Progenitor cell of endocrine pancreas (in vitro differentiated cells): ENCODE measurements at regions not wholly inside any gene's neighbourhood (a gene's known extent, or its start where the extent isn't known, plus 50 kb on each side); places are given as distances from the start of the nearest gene placed in this dataset.

ENCODE experiments used
- DNase-seq: peaks from one replicate; pipeline ENCODE4 v3.0.0; 2021; ENCODE audit warnings: low spot score; ENCODE audit not compliant: unreplicated experiment
- H3K27ac Mint-ChIP-seq: 2 replicates; pipeline ENCODE4 v1.8.0; 2021; ENCODE audit warnings: mild to moderate bottlenecking, moderate library complexity, mixed read lengths
- H3K27me3 Mint-ChIP-seq: 2 replicates; pipeline ENCODE4 v1.8.0; 2021; ENCODE audit warnings: mixed read lengths
- H3K36me3 Mint-ChIP-seq: 2 replicates; pipeline ENCODE4 v1.8.0; 2022; ENCODE audit warnings: mixed read lengths; ENCODE audit not compliant: insufficient read depth
- H3K4me1 Mint-ChIP-seq: 2 replicates; pipeline ENCODE4 v1.8.0; 2021; ENCODE audit warnings: low read depth, mixed read lengths
- H3K4me3 Mint-ChIP-seq: 2 replicates; pipeline ENCODE4 v1.8.0; 2021; ENCODE audit warnings: low read depth, mild to moderate bottlenecking, moderate library complexity, mixed read lengths
- H3K9me3 Mint-ChIP-seq: 2 replicates; pipeline ENCODE4 v1.8.0; 2021; ENCODE audit warnings: low read depth, mixed read lengths
- CTCF ChIP-seq: fragments of 200-600 bp; sonication (generic); IDR thresholded peaks from one replicate; pipeline ENCODE4 v1.5.0; 2021; ENCODE audit warnings: antibody characterized with exemption, mild to moderate bottlenecking; ENCODE audit not compliant: unreplicated experiment

DNA sequence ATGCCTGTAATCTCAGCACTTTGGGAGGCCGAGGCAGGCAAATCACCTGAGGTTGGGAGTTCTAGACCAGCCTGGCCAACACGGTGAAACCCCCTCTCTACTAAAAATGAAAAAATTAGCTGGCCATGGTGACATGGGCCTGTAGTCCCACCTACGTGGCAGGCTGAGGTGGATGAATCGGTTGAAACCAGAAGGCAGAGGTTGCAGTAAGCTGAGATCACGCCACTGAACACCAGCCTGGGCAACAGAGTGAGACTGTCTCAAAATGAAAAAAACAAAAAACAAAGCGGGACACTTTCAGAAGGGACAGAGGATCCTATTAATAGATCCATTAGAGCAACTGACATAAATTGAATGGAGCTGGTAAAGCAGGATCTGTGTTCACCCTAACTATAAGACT, 89.6 kb upstream of the SGCD start:
- no peak for DNase-seq
- Mint-ChIP-seq H3K4me3 (no peak overlapping the region), H3K4me1 (peaks cover 7% of the 10 kb centered on the region), H3K36me3 (no peaks in the 10 kb centered on the region), H3K27me3 (no peaks in the 10 kb centered on the region), H3K9me3 (no peaks in the 10 kb centered on the region), H3K27ac (no peak overlapping the region)
- no peak for TF ChIP-seq CTCF

GRCh38 chr5:156239800-156240199, 87.2 kb upstream of the SGCD start:
- H3K4me3 Mint-ChIP-seq: no peak overlapping the region

DNA sequence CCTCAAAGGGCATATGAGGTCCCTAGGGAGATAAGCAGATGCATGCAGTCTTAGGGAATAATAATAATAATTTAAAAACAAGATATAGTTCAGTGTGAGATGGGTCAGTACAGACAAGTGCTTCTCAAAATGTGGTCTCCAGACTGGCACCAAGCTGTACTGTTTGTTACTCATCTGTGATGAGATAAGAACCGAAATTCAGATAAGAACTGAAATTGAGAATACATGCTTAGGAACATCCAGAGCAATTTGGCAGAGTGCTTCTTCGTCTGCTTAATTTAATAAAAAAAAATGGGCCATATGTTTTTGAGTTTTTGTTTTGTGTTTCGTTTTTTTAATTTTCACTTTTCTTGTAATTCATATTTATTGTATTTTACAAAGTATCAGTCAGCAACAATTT, 86.5 kb upstream of the SGCD start:
- Mint-ChIP-seq H3K36me3 (no peaks in the 10 kb centered on the region), H3K27me3 (no peaks in the 10 kb centered on the region), H3K4me3 (no peak overlapping the region), H3K9me3 (peaks cover under 1% of the 10 kb centered on the region), H3K27ac (no peak overlapping the region), H3K4me1 (peaks cover 7% of the 10 kb centered on the region)
- no peak for DNase-seq
- no peak for TF ChIP-seq CTCF

More at GRCh38 chr5:156239800-156240199, 87.2 kb upstream of the SGCD start:
- Mint-ChIP-seq H3K4me1 (peaks cover 7% of the 10 kb centered on the region), H3K27me3 (no peaks in the 10 kb centered on the region), H3K27ac (no peak overlapping the region), H3K9me3 (no peaks in the 10 kb centered on the region), H3K36me3 (no peaks in the 10 kb centered on the region)
- TF ChIP-seq CTCF: no peak
- DNase-seq: no peak

DNA sequence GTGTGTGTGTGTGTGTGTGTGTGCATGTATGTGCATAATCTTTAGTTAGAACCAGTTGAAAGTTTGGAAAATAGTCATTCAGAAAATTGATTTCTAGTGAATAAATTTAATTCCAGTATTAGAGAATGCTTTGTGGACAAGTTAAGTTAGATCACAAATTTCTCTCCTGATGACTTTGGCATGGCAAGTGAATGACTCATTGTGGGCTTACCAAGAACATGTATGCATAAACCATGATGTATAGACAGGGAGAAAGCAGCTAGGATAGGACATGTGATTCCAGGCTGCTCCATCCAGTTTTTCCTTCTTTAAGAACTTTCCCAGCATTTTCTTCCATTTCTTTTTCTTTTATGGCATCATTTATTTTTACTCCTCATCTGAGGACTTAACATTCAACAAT, 85.7 kb upstream of the SGCD start:
- Mint-ChIP-seq H3K4me3 (no peak overlapping the region), H3K36me3 (no peaks in the 10 kb centered on the region), H3K27ac (no peak overlapping the region), H3K9me3 (peaks cover 2% of the 10 kb centered on the region), H3K4me1 (peaks cover 7% of the 10 kb centered on the region), H3K27me3 (no peaks in the 10 kb centered on the region)
- no peak for TF ChIP-seq CTCF
- DNase-seq: no peak

- no peak for DNase-seq
- TF ChIP-seq CTCF: no peak
- Mint-ChIP-seq H3K27ac (no peak overlapping the region), H3K4me3 (no peak overlapping the region), H3K9me3 (peaks cover 2% of the 10 kb centered on the region), H3K36me3 (no peaks in the 10 kb centered on the region), H3K4me1 (no peaks in the 10 kb centered on the region), H3K27me3 (peaks cover 3% of the 10 kb centered on the region)
These were observed 81.1 kb upstream of the SGCD start for GRCh38 chr5:156245895-156246294.
